22Rv1 (cell line): ENCODE measurements at regions not wholly inside any gene's neighbourhood (a gene's known extent, or its start where the extent isn't known, plus 50 kb on each side); places are given as distances from the start of the nearest gene placed in this dataset.

Source experiments
- H3K27ac ChIP-seq: fragments of 450-650 bp; 2 replicates; pipeline ENCODE4 v1.5.1; 2017
- ZFX ChIP-seq: fragments of 450-650 bp; IDR thresholded peaks from 2 replicates; pipeline ENCODE4 v1.6.1; 2017; ENCODE audit warnings: antibody characterized with exemption, borderline replicate concordance
- TF ChIP-seq, protein P1 (sequence below): fragments of 450-650 bp; IDR thresholded peaks from 2 replicates; pipeline ENCODE4 v1.5.1; 2017; ENCODE audit warnings: mild to moderate bottlenecking

DNA sequence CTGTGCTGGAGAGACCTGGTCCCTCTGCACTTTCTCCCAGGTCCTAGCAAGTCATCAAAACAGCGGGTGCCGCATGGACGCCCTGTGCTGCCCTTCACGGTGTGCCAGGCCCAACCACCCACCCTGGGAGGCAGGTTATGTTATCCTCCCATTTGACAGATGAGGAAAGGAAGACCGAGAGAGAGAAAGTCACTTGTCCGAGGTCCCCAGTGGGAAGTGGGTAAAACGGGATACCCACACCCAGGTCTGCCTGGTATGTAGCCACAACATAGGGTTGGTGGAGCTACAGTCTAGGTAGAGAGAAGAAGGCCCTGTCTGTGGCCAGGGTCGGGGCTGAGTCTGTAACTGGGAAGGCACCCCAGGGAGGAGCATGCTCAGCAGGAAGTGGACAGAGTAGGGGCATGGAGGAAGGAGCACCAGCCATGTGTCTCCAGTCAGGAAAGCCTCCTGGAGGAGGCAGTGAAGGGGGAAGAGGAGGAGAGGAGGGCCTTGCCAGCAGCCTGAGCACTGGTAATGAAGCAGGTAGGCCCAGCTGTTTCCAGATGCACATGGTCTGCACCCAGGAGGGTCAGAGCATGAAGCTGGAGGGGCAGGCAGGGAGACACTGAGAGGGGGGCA lies 98.4 kb downstream of the ZFP36L2 start:
- no peak for TF ChIP-seq ZFX
- TF ChIP-seq, protein P1, sequence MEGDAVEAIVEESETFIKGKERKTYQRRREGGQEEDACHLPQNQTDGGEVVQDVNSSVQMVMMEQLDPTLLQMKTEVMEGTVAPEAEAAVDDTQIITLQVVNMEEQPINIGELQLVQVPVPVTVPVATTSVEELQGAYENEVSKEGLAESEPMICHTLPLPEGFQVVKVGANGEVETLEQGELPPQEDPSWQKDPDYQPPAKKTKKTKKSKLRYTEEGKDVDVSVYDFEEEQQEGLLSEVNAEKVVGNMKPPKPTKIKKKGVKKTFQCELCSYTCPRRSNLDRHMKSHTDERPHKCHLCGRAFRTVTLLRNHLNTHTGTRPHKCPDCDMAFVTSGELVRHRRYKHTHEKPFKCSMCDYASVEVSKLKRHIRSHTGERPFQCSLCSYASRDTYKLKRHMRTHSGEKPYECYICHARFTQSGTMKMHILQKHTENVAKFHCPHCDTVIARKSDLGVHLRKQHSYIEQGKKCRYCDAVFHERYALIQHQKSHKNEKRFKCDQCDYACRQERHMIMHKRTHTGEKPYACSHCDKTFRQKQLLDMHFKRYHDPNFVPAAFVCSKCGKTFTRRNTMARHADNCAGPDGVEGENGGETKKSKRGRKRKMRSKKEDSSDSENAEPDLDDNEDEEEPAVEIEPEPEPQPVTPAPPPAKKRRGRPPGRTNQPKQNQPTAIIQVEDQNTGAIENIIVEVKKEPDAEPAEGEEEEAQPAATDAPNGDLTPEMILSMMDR: no peak
- H3K27ac ChIP-seq: no peak overlapping the region

GRCh38 chr2:43127208-43127940 lies 99.0 kb downstream of the ZFP36L2 start:
- TF ChIP-seq, protein P1: peak; percentile 60
- TF ChIP-seq ZFX: no peak
- no peak overlapping the region for H3K27ac ChIP-seq

GRCh38 chr2:43126817-43127207 lies 99.6 kb downstream of the ZFP36L2 start:
- TF ChIP-seq ZFX: no peak
- TF ChIP-seq, protein P1: no peak
- H3K27ac ChIP-seq: no peak overlapping the region

GRCh38 chr2:43125090-43125998 lies 101.1 kb downstream of the ZFP36L2 start:
- TF ChIP-seq ZFX: no peak
- TF ChIP-seq, protein P1: no peak
- H3K27ac ChIP-seq: no peak overlapping the region

DNA sequence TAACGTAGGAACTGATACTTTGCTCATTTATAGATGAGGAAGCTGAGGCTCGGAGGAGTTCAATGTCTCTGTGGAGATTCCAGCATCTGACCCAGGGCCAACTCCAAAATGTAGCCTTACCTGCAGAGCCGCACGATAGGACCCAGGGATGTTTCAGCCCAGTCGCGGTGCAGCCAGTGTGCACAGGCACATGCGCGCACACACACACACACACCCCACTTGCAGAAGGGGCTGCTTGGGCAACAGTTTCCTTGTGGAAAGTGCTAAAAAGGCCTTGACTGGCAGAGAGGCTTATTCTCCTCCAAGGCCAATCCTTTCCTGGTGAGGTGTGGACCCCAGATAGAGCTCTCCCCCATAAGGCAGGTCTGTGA lies 101.7 kb downstream of the ZFP36L2 start:
- TF ChIP-seq, protein P1: no peak
- TF ChIP-seq ZFX: no peak
- no peak overlapping the region for H3K27ac ChIP-seq

- no peak overlapping the region for H3K27ac ChIP-seq
- TF ChIP-seq, protein P1: no peak
- no peak for TF ChIP-seq ZFX
These were observed 102.3 kb downstream of the ZFP36L2 start for GRCh38 chr2:43123981-43124686.
